GM12878 (cell line): ENCODE measurements at regions not wholly inside any gene's neighbourhood (a gene's known extent, or its start where the extent isn't known, plus 50 kb on each side); places are given as distances from the start of the nearest gene placed in this dataset.

Experiments used
- ATAC-seq: fragments of 200-7000 bp; cut with Tn5 transposase; 3 replicates; pipeline ENCODE4 v1.9.1; 2020; ENCODE audit warnings: mild to moderate bottlenecking, moderate library complexity
- BruUV-seq: library from RNA; stranded (reverse); fragments of 400-500 nt; replicated peaks from 2 replicates; lab custom pipeline; 2021; lab: Mats Ljungman, UMichigan
- CTCF ChIA-PET: fragments of 300-600 bp; sonication (Branson Sonifier 250); formaldehyde crosslinking; extraction: SDS; loops from one replicate; lab custom pipeline; 2021; ENCODE audit warnings: inconsistent platforms; lab: Yijun Ruan, JAX
- POLR2A ChIA-PET: fragments of 350-600 bp; formaldehyde crosslinking; extraction: SDS; loops from one replicate; lab custom pipeline; 2021; ENCODE audit warnings: inconsistent platforms; lab: Charles Lee
- RAD21 ChIA-PET: fragments of 300-600 bp; sonication (Branson Sonifier 250); formaldehyde crosslinking; loops from one replicate; lab custom pipeline; 2023; ENCODE audit warnings: antibody characterized with exemption; ENCODE audit not compliant: unreplicated experiment; lab: Charles Lee
- SMC1A ChIA-PET: fragments of 300-600 bp; sonication (Branson Sonifier 250); formaldehyde crosslinking; loops from one replicate; lab custom pipeline; 2023; ENCODE audit not compliant: unreplicated experiment, uncharacterized antibody; lab: Charles Lee
- DNase-seq: peaks from one replicate; pipeline ENCODE4 v3.0.0-alpha.2; 2011; ENCODE audit warnings: low read depth, low spot score
- FAIRE-seq: peaks from 3 replicates; lab custom pipeline; 2011; peaks lifted over from hg19 to GRCh38; lab: Jason Lieb, UNC
- H2AFZ ChIP-seq: 2 replicates; pipeline ENCODE4 v1.6.0; 2011; ENCODE audit warnings: low read depth, low read length, control low read depth; ENCODE audit not compliant: control insufficient read depth
- H3K27ac ChIP-seq: 2 replicates; pipeline ENCODE4 v1.5.1; 2011; ENCODE audit warnings: control low read depth; ENCODE audit not compliant: control insufficient read depth, insufficient read depth
- H3K27me3 ChIP-seq, 2 experiments: replicated peaks in 1 of 2; 2 replicates each; pipeline versions ENCODE4 v1.6.0 to v1.6.1; 2011; ENCODE audit warnings: low read length in 1 of 2; ENCODE audit not compliant: control insufficient read depth in 2 of 2, insufficient read depth in 2 of 2
- H3K36me3 ChIP-seq, 2 experiments: 2 replicates each; pipeline ENCODE4 v1.5.1; 2011; ENCODE audit warnings: low read length in 1 of 2; ENCODE audit not compliant: control insufficient read depth in 2 of 2, insufficient read depth in 2 of 2
- H3K4me1 ChIP-seq: 2 replicates; pipeline ENCODE4 v1.6.1; 2011; ENCODE audit warnings: mild to moderate bottlenecking, low read length, moderate library complexity, mixed read lengths; ENCODE audit not compliant: control insufficient read depth, insufficient read depth
- H3K4me2 ChIP-seq: 2 replicates; pipeline ENCODE4 v1.6.0; 2011; ENCODE audit warnings: control low read depth; ENCODE audit not compliant: control insufficient read depth, insufficient read depth
- H3K4me3 ChIP-seq: fragments of 200-600 bp; sonication (generic); 2 replicates; pipeline ENCODE4 v1.5.1; 2016
- H3K79me2 ChIP-seq: 2 replicates; pipeline ENCODE4 v1.6.0; 2011; ENCODE audit warnings: low read length; ENCODE audit not compliant: control insufficient read depth, insufficient read depth
- H3K9ac ChIP-seq: 2 replicates; pipeline ENCODE4 v1.8.0; 2011; ENCODE audit warnings: low read length, control low read depth, mixed read lengths; ENCODE audit not compliant: control insufficient read depth, insufficient read depth
- H3K9me3 ChIP-seq: replicated peaks from 3 replicates; pipeline ENCODE4 v1.5.1; 2011; ENCODE audit warnings: mild to moderate bottlenecking, low read length; ENCODE audit not compliant: control insufficient read depth, insufficient read depth
- H4K20me1 ChIP-seq: 2 replicates; pipeline ENCODE4 v1.6.0; 2011; ENCODE audit not compliant: control insufficient read depth, insufficient read depth
- CBFB ChIP-seq: IDR thresholded peaks from 2 replicates; pipeline ENCODE4 v1.6.1; 2016; ENCODE audit warnings: antibody characterized with exemption, low read depth
- CREM ChIP-seq: IDR thresholded peaks from 2 replicates; pipeline ENCODE4 v1.6.1; 2014; ENCODE audit warnings: antibody characterized with exemption, low read depth
- ETV6 ChIP-seq, 2 experiments: fragments of 450-650 bp in 1 of 2; IDR thresholded peaks in 1 of 2; conservative IDR thresholded peaks in 1 of 2; 2 replicates each; pipeline ENCODE4 v1.6.1; 2014; ENCODE audit warnings: antibody characterized with exemption in 1 of 2, borderline replicate concordance in 1 of 2, low read depth in 1 of 2, mild to moderate bottlenecking in 1 of 2, moderate library complexity in 1 of 2
- EZH2 ChIP-seq: IDR thresholded peaks from 2 replicates; pipeline ENCODE4 v1.6.1; 2012; ENCODE audit warnings: low read depth, mild to moderate bottlenecking, control low read depth, inconsistent platforms, low read length, borderline replicate concordance; ENCODE audit not compliant: control insufficient read depth
- FOXK2 ChIP-seq: fragments of 450-650 bp; IDR thresholded peaks from 2 replicates; pipeline ENCODE4 v1.6.1; 2017; ENCODE audit warnings: mild to moderate bottlenecking, moderate library complexity
- IKZF2 ChIP-seq, 2 experiments: fragments of 450-650 bp; IDR thresholded peaks; 2 replicates each; pipeline ENCODE4 v1.6.1; 2017; ENCODE audit warnings: mild to moderate bottlenecking in 2 of 2, moderate library complexity in 2 of 2
- KDM1A ChIP-seq: fragments of 200-600 bp; sonication (generic); IDR thresholded peaks from 2 replicates; pipeline ENCODE4 v1.6.1; 2016; ENCODE audit warnings: borderline replicate concordance
- POU2F2 ChIP-seq: IDR thresholded peaks from 3 replicates; pipeline ENCODE4 v1.6.1; 2011; ENCODE audit warnings: low read depth, mild to moderate bottlenecking, low read length, borderline replicate concordance
- SPI1 ChIP-seq: IDR thresholded peaks from 2 replicates; pipeline ENCODE4 v1.6.1; 2011; ENCODE audit warnings: low read depth, mild to moderate bottlenecking, low read length, moderate library complexity, borderline replicate concordance; ENCODE audit not compliant: insufficient read depth
- TAF1 ChIP-seq: IDR thresholded peaks from 2 replicates; pipeline ENCODE4 v1.6.1; 2011; ENCODE audit warnings: mild to moderate bottlenecking, low read depth, low read length, borderline replicate concordance
- TCF7 ChIP-seq: IDR thresholded peaks from 2 replicates; pipeline ENCODE4 v1.6.1; 2014; ENCODE audit warnings: antibody characterized with exemption, borderline replicate concordance
- YBX1 ChIP-seq: fragments of 450-650 bp; IDR thresholded peaks from 2 replicates; pipeline ENCODE4 v1.6.1; 2016; ENCODE audit warnings: antibody characterized with exemption
- WGBS: methylation state at CpG from one replicate; pipeline ENCODE4 v1.1.6; 2016; ENCODE audit warnings: low lambda C conversion rate; ENCODE audit not compliant: insufficient replicate concordance, insufficient coverage; ENCODE audit errors: missing lambda C conversion rate; 5-methylcytosine and 5-hydroxymethylcytosine counted together
- in situ Hi-C: fragments of 300-500 bp; cut with MboI; formaldehyde crosslinking; loops from 9 replicates; pipeline ENCODE4 v1.14.3; 2018; ENCODE audit warnings: mixed read lengths
- intact Hi-C: fragments of 100-400 bp; cut with micrococcal nuclease; formaldehyde crosslinking; loops from one replicate; pipeline ENCODE4 v1.14.2; 2022; ENCODE audit not compliant: unreplicated experiment
- TF ChIP-seq, protein P1 (sequence below): fragments of 450-650 bp; IDR thresholded peaks from 2 replicates; pipeline ENCODE4 v1.6.1; 2016; ENCODE audit warnings: mild to moderate bottlenecking
- TF ChIP-seq, protein P2 (sequence below): fragments of 450-650 bp; IDR thresholded peaks from 2 replicates; pipeline ENCODE4 v1.6.1; 2016; ENCODE audit warnings: mild to moderate bottlenecking

- ATAC-seq (no peak), DNase-seq (no peak), FAIRE-seq (no peak)
- Histone ChIP-seq H2AFZ (no peak overlapping the region), H3K4me3 (no peak overlapping the region), H3K9ac (no peak overlapping the region), H3K9me3 (no peaks in the 10 kb centered on the region), H3K4me1 (no peaks in the 10 kb centered on the region), H4K20me1 (no peaks in the 10 kb centered on the region), H3K27me3 (no peaks in the 10 kb centered on the region), H3K27ac (no peak overlapping the region), H3K4me2 (no peak overlapping the region), H3K79me2 (no peaks in the 10 kb centered on the region), H3K36me3 (no peaks in the 10 kb centered on the region)
- intact Hi-C loops (no loop called here), in situ Hi-C loops (no loop called here)
- 72% methylated on average over 10 of the region's 10 CpGs for WGBS
- ChIA-PET POLR2A (no interaction called here), SMC1A (no interaction called here), CTCF (no interaction called here), RAD21 (no interaction called here)
- no TSS peak for BruUV-seq
- no peak for TF ChIP-seq CBFB
- no peak for TF ChIP-seq KDM1A
- TF ChIP-seq, protein P1, sequence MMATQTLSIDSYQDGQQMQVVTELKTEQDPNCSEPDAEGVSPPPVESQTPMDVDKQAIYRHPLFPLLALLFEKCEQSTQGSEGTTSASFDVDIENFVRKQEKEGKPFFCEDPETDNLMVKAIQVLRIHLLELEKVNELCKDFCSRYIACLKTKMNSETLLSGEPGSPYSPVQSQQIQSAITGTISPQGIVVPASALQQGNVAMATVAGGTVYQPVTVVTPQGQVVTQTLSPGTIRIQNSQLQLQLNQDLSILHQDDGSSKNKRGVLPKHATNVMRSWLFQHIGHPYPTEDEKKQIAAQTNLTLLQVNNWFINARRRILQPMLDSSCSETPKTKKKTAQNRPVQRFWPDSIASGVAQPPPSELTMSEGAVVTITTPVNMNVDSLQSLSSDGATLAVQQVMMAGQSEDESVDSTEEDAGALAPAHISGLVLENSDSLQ, result no peak
- TF ChIP-seq TCF7, result no peak
- TF ChIP-seq ETV6 (conservative IDR thresholded peaks at IDR 0.05 in 1 of 2, IDR thresholded peaks at IDR 0.05 in 1 of 2; ENCODE audit: borderline replicate concordance in 1 of 2, low read depth in 1 of 2), result no peak
- no peak for TF ChIP-seq SPI1
- TF ChIP-seq EZH2, result no peak
- no peak for TF ChIP-seq IKZF2 (IDR thresholded peaks at IDR 0.05)
- TF ChIP-seq POU2F2, result no peak
- no peak for TF ChIP-seq YBX1
- no peak for TF ChIP-seq TAF1
- TF ChIP-seq, protein P2, sequence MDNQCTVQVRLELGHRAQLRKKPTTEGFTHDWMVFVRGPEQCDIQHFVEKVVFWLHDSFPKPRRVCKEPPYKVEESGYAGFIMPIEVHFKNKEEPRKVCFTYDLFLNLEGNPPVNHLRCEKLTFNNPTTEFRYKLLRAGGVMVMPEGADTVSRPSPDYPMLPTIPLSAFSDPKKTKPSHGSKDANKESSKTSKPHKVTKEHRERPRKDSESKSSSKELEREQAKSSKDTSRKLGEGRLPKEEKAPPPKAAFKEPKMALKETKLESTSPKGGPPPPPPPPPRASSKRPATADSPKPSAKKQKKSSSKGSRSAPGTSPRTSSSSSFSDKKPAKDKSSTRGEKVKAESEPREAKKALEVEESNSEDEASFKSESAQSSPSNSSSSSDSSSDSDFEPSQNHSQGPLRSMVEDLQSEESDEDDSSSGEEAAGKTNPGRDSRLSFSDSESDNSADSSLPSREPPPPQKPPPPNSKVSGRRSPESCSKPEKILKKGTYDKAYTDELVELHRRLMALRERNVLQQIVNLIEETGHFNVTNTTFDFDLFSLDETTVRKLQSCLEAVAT, result no peak
- no peak for TF ChIP-seq CREM
- no peak for TF ChIP-seq FOXK2
Observed at GRCh38 chr7:86130268-86130667, 513.4 kb upstream of the GRM3 start.
